Thyroid gland (tissue), 4 donors: ENCODE measurements at regions not wholly inside any gene's neighbourhood (a gene's known extent, or its start where the extent isn't known, plus 50 kb on each side); places are given as distances from the start of the nearest gene placed in this dataset.

ENCODE experiments used
- POLR2A ChIP-seq, 2 donors: fragments of 450-650 bp; IDR thresholded peaks; one replicate each; pipeline ENCODE4 v1.6.1; 2017; ENCODE audit warnings: antibody characterized with exemption in 2 of 2, mild to moderate bottlenecking in 2 of 2, moderate library complexity in 1 of 2
- TF ChIP-seq, protein P1 (sequence below), 6 experiments: fragments of 200-600 bp in 3 of 6; fragments of 450-650 bp in 3 of 6; sonication (generic) in 3 of 6; IDR thresholded peaks; one replicate each; pipeline ENCODE4 v1.5.1; 2016 to 2019; ENCODE audit warnings: antibody characterized with exemption in 6 of 6, mild to moderate bottlenecking in 2 of 6, inconsistent platforms in 1 of 6, moderate library complexity in 1 of 6

DNA sequence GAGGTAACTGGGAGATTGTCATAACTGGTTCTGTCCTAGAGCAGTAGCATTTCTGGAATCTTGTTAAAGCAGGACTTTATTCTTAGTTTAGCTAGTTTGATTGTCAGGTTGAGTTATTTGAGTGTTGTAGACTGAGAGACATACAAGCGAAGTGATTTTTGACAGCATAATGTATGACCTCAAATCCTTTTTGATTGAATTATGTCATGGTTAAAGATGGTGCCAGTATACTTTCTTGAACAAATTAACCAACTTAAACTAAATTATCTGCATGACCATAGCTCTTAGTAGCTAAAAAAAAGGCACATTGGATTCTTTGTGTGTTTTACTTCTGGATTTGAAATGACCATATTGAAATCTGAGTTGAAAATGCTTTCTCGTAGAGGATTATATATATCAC, 626.6 kb downstream of the TMTC2 start:
- TF ChIP-seq, protein P1, sequence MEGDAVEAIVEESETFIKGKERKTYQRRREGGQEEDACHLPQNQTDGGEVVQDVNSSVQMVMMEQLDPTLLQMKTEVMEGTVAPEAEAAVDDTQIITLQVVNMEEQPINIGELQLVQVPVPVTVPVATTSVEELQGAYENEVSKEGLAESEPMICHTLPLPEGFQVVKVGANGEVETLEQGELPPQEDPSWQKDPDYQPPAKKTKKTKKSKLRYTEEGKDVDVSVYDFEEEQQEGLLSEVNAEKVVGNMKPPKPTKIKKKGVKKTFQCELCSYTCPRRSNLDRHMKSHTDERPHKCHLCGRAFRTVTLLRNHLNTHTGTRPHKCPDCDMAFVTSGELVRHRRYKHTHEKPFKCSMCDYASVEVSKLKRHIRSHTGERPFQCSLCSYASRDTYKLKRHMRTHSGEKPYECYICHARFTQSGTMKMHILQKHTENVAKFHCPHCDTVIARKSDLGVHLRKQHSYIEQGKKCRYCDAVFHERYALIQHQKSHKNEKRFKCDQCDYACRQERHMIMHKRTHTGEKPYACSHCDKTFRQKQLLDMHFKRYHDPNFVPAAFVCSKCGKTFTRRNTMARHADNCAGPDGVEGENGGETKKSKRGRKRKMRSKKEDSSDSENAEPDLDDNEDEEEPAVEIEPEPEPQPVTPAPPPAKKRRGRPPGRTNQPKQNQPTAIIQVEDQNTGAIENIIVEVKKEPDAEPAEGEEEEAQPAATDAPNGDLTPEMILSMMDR (IDR thresholded peaks at IDR 0.05): no peak
- no peak for TF ChIP-seq POLR2A (IDR thresholded peaks at IDR 0.05)
